NCI-H82 treated with DMSO at 0.1 percent for 48 hours (cell line): ENCODE measurements at regions not wholly inside any gene's neighbourhood (a gene's known extent, or its start where the extent isn't known, plus 50 kb on each side); places are given as distances from the start of the nearest gene placed in this dataset.
A peak's percentile ranks its signal among the peaks of the same experiment; 100 is the strongest.

ENCODE experiments used
- DNase-seq: peaks from one replicate; lab custom pipeline; 2025; ENCODE audit not compliant: unreplicated experiment; lab: John Stamatoyannopoulos, UW

DNA sequence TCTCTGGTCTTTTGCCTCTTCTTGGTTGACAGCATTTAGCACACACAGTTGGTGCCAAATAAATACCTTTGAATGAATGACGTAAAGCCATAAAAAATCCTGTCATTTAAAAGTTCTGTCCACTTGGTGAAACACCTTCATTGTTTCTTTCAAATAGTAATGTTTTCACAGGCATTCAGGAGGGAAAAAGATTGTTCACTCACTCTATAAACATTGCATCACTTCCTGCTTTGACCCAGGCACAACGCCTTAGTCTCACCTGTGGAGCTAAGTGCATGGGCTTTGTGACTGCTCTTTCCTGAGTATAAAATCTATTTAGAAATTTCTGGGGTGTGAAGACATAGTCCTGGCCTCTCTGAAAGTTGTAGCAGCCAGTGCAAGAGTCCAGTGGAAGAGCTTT, 88.9 kb upstream of the CXCL14 start:
- DNase-seq, result no peak

DNA sequence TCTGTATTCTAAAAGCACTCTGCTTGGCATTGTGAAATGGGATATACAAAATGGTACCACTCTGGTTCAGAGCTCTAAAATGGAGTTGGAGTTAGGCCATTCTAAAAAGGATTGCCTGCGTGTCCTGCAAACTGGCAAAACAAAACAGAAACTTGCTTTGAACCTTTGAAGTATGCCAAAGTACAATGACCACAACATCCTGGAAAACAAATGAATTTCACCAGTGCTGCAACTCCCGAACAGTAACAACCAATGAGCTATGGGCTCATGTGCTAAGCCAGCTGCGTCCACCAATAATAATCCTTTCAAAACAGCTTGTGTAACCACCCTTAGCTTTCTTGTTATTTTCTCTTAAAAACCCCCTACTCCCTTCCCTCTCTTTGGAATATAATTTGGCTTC, 88.4 kb upstream of the CXCL14 start:
- no peak for DNase-seq

- DNase-seq, result no peak
These were observed 83.9 kb upstream of the CXCL14 start for GRCh38 chr5:135662683-135663082.

- DNase-seq, result no peak
These were observed 83.3 kb upstream of the CXCL14 start for GRCh38 chr5:135662061-135662481.

DNA sequence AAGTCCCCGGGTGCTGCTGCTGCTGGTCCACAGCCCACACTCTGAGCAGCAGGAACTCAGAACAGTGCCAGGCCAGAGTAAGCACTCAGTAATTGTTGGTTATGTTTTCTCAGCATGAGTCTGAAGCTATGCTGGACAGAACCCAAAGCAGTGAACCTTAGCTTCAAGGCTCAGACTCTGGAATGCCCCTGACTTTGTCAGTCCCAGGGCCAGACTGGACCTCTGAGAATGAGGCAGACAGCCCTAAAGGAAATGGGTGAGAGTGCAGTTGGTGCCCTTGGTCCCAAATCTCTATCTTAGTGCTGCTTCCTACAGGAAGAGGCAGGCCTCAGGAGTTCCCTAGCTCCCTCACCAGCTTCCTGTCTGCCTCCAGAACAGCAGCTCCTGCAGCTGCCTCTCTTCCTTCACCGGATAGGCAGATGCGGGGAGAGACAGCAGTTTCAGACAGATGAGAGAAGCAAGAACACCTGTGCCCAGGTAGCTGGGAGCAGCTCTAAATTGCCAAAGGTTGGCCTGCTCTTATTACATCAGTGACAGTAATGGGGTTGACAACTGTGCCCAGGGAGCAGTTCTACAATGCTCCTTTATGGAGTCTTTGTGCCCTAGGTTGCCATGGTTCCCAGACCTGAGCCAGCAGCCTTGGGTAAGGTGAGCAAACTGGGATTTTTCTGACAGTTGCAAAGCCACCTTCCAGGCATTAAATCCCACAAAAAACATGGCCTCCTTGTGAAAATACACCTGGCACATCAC, 82.2 kb upstream of the CXCL14 start:
- DNase-seq, result no peak

DNA sequence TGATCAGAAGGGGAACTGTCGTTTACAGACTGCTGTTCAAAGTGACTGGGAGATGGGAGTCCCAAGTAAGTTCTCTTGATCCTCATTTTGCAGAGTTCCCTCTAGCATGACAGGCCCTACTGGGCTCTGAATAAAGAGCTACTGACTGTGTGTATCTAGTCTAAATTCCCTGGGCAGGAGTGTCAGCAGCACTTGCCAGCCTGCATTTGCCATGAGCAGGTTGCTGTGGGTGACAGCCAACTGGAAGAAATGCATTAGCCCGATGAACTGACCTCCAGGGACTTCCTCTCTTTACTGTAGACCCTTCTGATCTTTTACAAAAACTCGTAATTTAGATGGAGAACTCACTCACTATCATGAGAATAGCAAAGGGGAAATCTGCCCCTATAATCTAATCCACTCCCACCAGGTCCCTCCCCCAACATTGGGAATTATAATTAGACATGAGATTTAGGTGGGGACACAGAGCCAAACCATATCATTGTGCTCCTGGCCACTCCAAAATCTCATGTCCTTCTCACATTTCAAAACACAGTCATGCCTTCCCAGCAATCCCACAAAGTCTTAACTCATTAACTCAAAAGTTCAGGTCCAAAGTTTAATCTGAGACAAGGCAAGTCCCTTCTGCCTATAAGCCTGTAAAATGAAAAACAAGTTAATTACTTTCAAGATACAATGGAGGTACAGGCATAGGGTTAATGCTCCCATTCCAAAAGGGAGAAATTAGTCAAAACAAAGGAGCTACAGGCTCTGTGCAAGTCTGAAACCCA, 78.9 kb upstream of the CXCL14 start:
- DNase-seq, result no peak

GRCh38 chr5:135655468-135655815, 76.7 kb upstream of the CXCL14 start:
- DNase-seq, result no peak

GRCh38 chr5:135654761-135655467, 76.1 kb upstream of the CXCL14 start:
- no peak for DNase-seq

DNA sequence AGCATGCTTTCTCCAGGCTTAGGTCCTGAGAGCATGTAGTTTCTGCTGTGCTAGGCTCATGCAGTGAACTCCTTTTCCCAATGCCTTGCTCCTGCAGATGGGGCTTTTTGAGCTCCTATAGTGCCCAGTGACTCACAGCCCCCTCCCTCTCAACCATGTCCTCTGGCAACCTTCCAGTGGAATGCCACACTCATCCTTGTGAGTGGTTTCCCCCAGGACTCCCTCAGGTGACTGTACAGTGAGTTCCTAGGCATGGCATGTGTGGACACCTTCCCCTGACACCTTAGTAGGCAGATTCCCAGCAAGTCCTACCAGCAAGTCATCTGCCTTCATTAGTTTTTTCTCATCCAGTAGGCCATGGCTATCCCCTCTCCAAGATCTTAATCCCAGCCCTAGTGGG, 72.4 kb upstream of the CXCL14 start:
- DNase-seq, result no peak

GRCh38 chr5:135650081-135650480, 71.3 kb upstream of the CXCL14 start:
- DNase-seq, result no peak

DNA sequence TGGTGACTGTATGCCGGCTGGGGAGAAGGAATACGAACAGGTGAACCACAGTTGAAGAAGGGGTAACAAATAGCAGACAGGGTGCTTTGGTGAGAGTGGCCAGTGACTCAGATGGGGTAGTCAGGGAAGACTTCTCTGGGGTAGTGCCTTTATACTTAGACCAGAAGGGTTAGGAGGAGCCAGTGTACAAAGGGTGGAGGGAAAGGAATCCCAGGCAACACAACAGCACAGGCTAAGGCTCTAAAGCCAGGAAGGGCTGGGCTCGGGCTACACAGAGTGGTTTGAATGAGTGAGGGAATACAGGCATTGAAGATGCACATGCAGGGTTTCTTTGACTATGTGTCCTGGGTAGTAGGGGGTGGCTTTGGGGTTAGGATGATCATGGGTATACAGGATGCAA, 70.6 kb upstream of the CXCL14 start:
- DNase-seq, result no peak

DNA sequence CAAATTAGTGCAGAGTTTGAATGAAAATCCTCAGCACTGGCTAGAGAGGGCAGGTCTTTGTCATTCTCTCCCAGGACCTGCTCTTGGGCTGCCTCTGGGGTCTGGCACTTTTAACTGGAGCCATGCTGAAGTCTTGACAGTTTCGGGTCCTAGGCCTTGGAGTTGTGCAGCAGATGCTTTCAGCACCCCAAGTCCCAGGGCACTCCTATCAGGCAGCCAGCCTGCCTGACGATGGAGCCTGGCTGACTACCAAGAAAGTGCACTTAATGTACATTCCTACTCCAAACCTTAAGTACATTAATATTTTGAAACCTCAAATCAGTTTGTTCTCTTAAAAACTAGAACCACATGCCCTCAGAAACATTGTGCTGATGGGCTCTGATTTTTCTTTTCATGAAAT, 69.3 kb upstream of the CXCL14 start:
- DNase-seq, result no peak

DNA sequence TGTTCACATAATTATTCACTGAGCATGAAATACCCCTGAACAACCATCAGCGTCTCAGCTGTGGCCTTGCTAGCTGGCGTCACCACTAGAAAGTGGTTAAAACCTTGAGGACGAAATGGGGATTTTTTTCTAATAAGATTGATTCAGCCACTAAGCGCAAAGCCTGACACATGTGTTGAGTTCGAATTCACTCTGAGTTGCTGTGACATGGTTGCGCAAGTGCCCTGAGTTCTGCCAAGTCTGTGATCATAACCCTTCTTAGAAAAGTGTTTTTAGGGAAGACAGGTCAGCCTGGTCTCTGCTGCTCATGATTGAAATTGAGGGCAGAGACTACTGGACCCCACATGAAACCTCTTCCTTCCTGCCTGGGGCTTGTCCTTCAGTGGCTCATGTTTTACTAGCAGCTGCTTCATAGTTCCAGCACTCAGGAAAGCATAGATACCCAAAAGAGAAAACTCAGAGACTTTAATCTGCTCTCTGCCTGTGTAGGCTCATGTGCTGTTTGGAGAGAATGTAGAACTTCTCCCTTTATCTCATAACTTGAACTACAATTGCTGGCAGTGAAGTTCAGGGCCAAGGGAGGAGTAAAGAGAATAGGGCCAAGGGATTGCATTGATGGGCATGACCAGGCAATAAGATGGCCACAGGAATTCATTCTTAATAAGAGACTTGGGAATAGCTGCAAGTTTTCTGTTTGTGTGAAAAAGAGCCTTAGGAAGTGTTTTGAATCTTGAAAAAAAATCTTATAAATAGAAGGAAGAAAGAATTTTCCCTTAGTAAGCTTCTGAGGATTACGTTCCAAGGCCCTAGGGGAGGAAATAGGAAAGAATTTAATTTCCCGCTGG, 66.8 kb upstream of the CXCL14 start:
- DNase-seq, result no peak

GRCh38 chr5:135644816-135645215, 66.0 kb upstream of the CXCL14 start:
- no peak for DNase-seq

- peak; percentile 54 for DNase-seq
These were observed 65.3 kb upstream of the CXCL14 start for GRCh38 chr5:135643881-135644766.

DNA sequence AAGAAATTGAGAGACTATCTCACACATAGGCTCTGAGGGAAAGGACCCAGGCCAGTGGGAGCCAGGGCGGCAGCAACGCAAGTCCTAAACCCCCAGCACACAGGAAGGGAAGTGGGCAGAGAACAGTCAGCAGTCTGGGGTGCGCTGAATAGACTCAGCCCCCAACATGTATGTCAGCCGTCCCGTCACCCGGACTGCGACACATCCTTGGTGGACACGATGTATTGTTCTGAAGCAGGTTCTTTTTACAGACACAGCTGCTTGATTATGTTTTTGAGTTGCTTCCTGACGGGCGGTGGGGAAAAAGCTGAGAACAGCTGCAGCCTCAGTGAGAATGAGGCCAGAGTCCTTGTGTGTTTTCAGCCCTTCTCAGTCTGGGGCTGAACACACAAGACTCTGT, 64.1 kb upstream of the CXCL14 start:
- DNase-seq, result no peak

- DNase-seq, result no peak
These were observed 63.7 kb upstream of the CXCL14 start for GRCh38 chr5:135642488-135642870.

- DNase-seq, result no peak
These were observed 63.1 kb upstream of the CXCL14 start for GRCh38 chr5:135641734-135642487.

DNA sequence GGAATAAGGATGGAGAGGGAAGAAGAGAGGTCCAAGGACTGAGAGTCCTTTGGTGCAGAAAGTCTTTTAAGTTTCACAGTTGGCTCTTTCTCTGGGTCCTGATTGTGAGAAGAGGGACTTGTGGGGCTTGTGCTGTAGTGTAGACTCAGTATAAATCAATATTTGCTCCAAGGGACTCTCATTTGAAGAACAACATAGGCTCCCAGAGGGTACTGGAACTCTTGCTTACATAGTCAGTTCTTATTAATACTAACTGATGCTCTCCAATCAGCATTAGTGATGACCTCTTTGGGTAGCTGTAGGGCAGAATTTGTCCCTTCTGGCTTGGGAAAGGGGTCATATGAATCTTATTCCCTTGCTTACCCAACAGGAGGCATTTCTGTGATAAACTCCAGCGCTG, 62.5 kb upstream of the CXCL14 start:
- DNase-seq, result no peak

DNA sequence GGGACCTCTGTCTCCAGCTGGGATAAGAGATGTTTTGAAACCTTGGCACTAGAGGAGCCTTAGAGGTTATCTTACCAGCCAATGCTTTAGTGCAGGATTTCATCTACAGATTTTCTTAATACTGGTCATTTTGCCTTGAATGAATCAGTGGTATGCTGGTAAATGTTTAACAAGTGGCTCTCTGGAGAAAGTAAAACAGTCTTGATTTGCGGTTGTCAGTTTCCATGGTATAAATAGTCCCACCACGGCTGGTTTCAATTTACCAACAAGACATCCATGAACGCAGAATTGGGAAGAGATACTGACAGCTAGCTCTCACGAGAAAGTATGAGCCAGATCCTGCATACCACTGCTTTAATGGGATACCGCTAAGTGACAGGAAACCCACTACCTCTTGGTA, 56.7 kb upstream of the CXCL14 start:
- DNase-seq, result no peak
